H1 (cell line): ENCODE measurements at regions not wholly inside any gene's neighbourhood (a gene's known extent, or its start where the extent isn't known, plus 50 kb on each side); places are given as distances from the start of the nearest gene placed in this dataset.

ENCODE experiments used
- ATF2 ChIP-seq: IDR thresholded peaks from 2 replicates; pipeline ENCODE4 v1.6.1; 2012; ENCODE audit warnings: low read length, inconsistent platforms
- CBX5 ChIP-seq: fragments of 300-800, 300-1000 bp; sonication (generic); IDR thresholded peaks from 2 replicates; pipeline ENCODE4 v1.7.1; 2016; ENCODE audit warnings: antibody characterized with exemption, low read length, low read depth
- CTCF ChIP-seq, 3 experiments: IDR thresholded peaks; 1 replicate in 2 of 3; 2 replicates in 1 of 3; pipeline versions ENCODE4 v1.5.1 to v1.6.1; 2011; ENCODE audit warnings: low read length in 3 of 3, mild to moderate bottlenecking in 3 of 3, inconsistent platforms in 2 of 3, low read depth in 1 of 3, moderate library complexity in 1 of 3; ENCODE audit not compliant: insufficient read depth in 1 of 3; ENCODE audit errors: control extremely low read depth in 1 of 3
- EP300 ChIP-seq, 2 experiments: IDR thresholded peaks; 1 replicate in 1 of 2; 2 replicates in 1 of 2; pipeline ENCODE4 v1.6.1; 2011 to 2012; ENCODE audit warnings: low read depth in 2 of 2, low read length in 2 of 2, mild to moderate bottlenecking in 2 of 2, borderline replicate concordance in 1 of 2, inconsistent platforms in 1 of 2, moderate library complexity in 1 of 2
- EZH2 ChIP-seq: fragments of 200-600 bp; sonication (generic); IDR thresholded peaks from 2 replicates; pipeline ENCODE4 v1.7.1; 2012; ENCODE audit warnings: low read depth, mild to moderate bottlenecking, moderate library complexity, low read length, inconsistent platforms; ENCODE audit not compliant: severe bottlenecking
- POLR2A ChIP-seq, 2 experiments: IDR thresholded peaks; 1 replicate in 1 of 2; 2 replicates in 1 of 2; pipeline ENCODE4 v1.6.1; 2011; ENCODE audit warnings: low read depth in 2 of 2, low read length in 2 of 2, mild to moderate bottlenecking in 2 of 2; ENCODE audit errors: control extremely low read depth in 1 of 2
- POLR2AphosphoS5 ChIP-seq: IDR thresholded peaks from 2 replicates; pipeline ENCODE4 v1.6.1; 2011; ENCODE audit warnings: low read depth, low read length
- SUZ12 ChIP-seq: fragments of 200-600 bp; sonication (generic); IDR thresholded peaks from 2 replicates; pipeline ENCODE4 v1.6.1; 2012; ENCODE audit warnings: mild to moderate bottlenecking, inconsistent platforms, low read length, moderate library complexity, mixed read lengths
- TBP ChIP-seq: IDR thresholded peaks from 2 replicates; pipeline ENCODE4 v1.6.1; 2011; ENCODE audit warnings: low read depth, low read length, improper control_type of control experiment

- TF ChIP-seq EP300 (IDR thresholded peaks at IDR 0.05; ENCODE audit: borderline replicate concordance in 1 of 2, low read depth in 2 of 2, low read length in 2 of 2) (no peak), POLR2AphosphoS5 (no peak), ATF2 (no peak), CBX5 (no peak), CTCF (IDR thresholded peaks at IDR 0.05; ENCODE audit: control extremely low read depth in 1 of 3, insufficient read depth in 1 of 3, low read depth in 1 of 3, low read length in 3 of 3) (no peak), SUZ12 (no peak), POLR2A (IDR thresholded peaks at IDR 0.05; ENCODE audit: control extremely low read depth in 1 of 2, low read depth in 2 of 2, low read length in 2 of 2) (no peak), TBP (no peak), EZH2 (no peak)
These were observed 859.1 kb upstream of the ARRDC3 start for GRCh38 chr5:92242170-92242569.
